NCI-H226 (cell line): ENCODE measurements at regions not wholly inside any gene's neighbourhood (a gene's known extent, or its start where the extent isn't known, plus 50 kb on each side); places are given as distances from the start of the nearest gene placed in this dataset.

Experiments
- DNase-seq: peaks from one replicate; pipeline ENCODE4 v3.0.0-alpha.2; 2015

- DNase-seq: no peak
These were observed 78.1 kb downstream of the ASB9 start for GRCh38 chrX:15191830-15192229.

- DNase-seq: no peak
These were observed 81.8 kb downstream of the ASB9 start for GRCh38 chrX:15188039-15188438.

- DNase-seq: no peak
These were observed 92.6 kb downstream of the ASB9 start for GRCh38 chrX:15177316-15177715.

- no peak for DNase-seq
These were observed 96.5 kb downstream of the ASB9 start for GRCh38 chrX:15173411-15173810.

- DNase-seq: peak; percentile 12
These were observed 99.0 kb downstream of the ASB9 start for GRCh38 chrX:15170927-15171326.

GRCh38 chrX:15167826-15168225 lies 102.1 kb downstream of the ASB9 start:
- DNase-seq: no peak

GRCh38 chrX:15165832-15166231 lies 104.1 kb downstream of the ASB9 start:
- DNase-seq: no peak

- no peak for DNase-seq
These were observed 106.8 kb downstream of the ASB9 start for GRCh38 chrX:15163131-15163530.

- no peak for DNase-seq
These were observed 109.3 kb downstream of the ASB9 start for GRCh38 chrX:15160558-15161095.

- DNase-seq: no peak
These were observed 111.0 kb downstream of the ASB9 start for GRCh38 chrX:15158736-15159406.

- no peak for DNase-seq
These were observed 111.5 kb downstream of the ASB9 start for GRCh38 chrX:15158350-15158735.

- no peak for DNase-seq
These were observed 112.3 kb downstream of the ASB9 start for GRCh38 chrX:15157624-15158023.

GRCh38 chrX:15151267-15152186 lies 118.4 kb downstream of the ASB9 start:
- no peak for DNase-seq

GRCh38 chrX:15150586-15150985 lies 119.3 kb downstream of the ASB9 start:
- no peak for DNase-seq

- no peak for DNase-seq
These were observed 123.4 kb downstream of the ASB9 start for GRCh38 chrX:15146515-15146914.

GRCh38 chrX:15143825-15144121 lies 126.1 kb downstream of the ASB9 start:
- no peak for DNase-seq

- DNase-seq: peak; percentile 29
These were observed 126.6 kb downstream of the ASB9 start for GRCh38 chrX:15143050-15143824.

GRCh38 chrX:15142084-15142715 lies 127.7 kb downstream of the ASB9 start:
- DNase-seq: peak; percentile 57

- no peak for DNase-seq
These were observed 133.1 kb downstream of the ASB9 start for GRCh38 chrX:15136795-15137194.

- no peak for DNase-seq
These were observed 140.5 kb downstream of the ASB9 start for GRCh38 chrX:15129412-15129811.

GRCh38 chrX:15128861-15129260 lies 141.0 kb downstream of the ASB9 start:
- DNase-seq: no peak

- no peak for DNase-seq
These were observed 142.9 kb downstream of the ASB9 start for GRCh38 chrX:15127010-15127409.

- DNase-seq: no peak
These were observed 153.0 kb downstream of the ASB9 start for GRCh38 chrX:15116900-15117299.
